OCI-LY1 (cell line): ENCODE measurements at regions not wholly inside any gene's neighbourhood (a gene's known extent, or its start where the extent isn't known, plus 50 kb on each side); places are given as distances from the start of the nearest gene placed in this dataset.

Experiments used
- H2AFZ ChIP-seq: fragments of 200-600 bp; sonication (generic), shearing (Covaris generic); 2 replicates; pipeline ENCODE4 v1.6.0; 2014; ENCODE audit warnings: antibody characterized with exemption, mild to moderate bottlenecking, low read length
- H3F3A ChIP-seq: fragments of 200-600 bp; sonication (generic), shearing (Covaris generic); 2 replicates; pipeline ENCODE4 v1.6.0; 2014; ENCODE audit warnings: mild to moderate bottlenecking, antibody characterized with exemption, low read length, moderate library complexity; ENCODE audit not compliant: insufficient read depth
- H3K27ac ChIP-seq: fragments of 200-600 bp; sonication (generic); 2 replicates; pipeline ENCODE4 v1.5.1; 2014; ENCODE audit warnings: low read length, mixed run types, mild to moderate bottlenecking, low read depth; ENCODE audit not compliant: poor library complexity, severe bottlenecking
- H3K27me3 ChIP-seq: fragments of 200-600 bp; sonication (generic); 2 replicates; pipeline ENCODE4 v1.6.0; 2014; ENCODE audit warnings: antibody characterized with exemption, mild to moderate bottlenecking, low read length, moderate library complexity; ENCODE audit not compliant: insufficient read depth
- H3K36me3 ChIP-seq: fragments of 200-600 bp; sonication (generic); 2 replicates; pipeline ENCODE4 v1.6.1; 2014; ENCODE audit warnings: mild to moderate bottlenecking, antibody characterized with exemption, low read length, moderate library complexity, mixed read lengths; ENCODE audit not compliant: insufficient read depth
- H3K4me1 ChIP-seq: fragments of 200-600 bp; sonication (generic); 2 replicates; pipeline ENCODE4 v1.5.1; 2014; ENCODE audit warnings: mild to moderate bottlenecking, low read length, moderate library complexity; ENCODE audit not compliant: insufficient read depth, severe bottlenecking
- H3K4me2 ChIP-seq: fragments of 200-600 bp; sonication (generic), shearing (Covaris generic); 2 replicates; pipeline ENCODE4 v1.6.1; 2014; ENCODE audit warnings: low read length
- H3K4me3 ChIP-seq: fragments of 200-600 bp; sonication (generic); 2 replicates; pipeline ENCODE4 v1.5.1; 2014; ENCODE audit warnings: low read length, low read depth, mild to moderate bottlenecking, mixed read lengths; ENCODE audit not compliant: poor library complexity, severe bottlenecking
- H3K79me2 ChIP-seq: fragments of 200-600 bp; shearing (Covaris generic); 2 replicates; pipeline ENCODE4 v1.6.1; 2016; ENCODE audit warnings: mixed run types, low read length, mixed read lengths; ENCODE audit not compliant: insufficient read depth
- H3K9ac ChIP-seq: fragments of 200-600 bp; sonication (generic), shearing (Covaris generic); 2 replicates; pipeline ENCODE4 v1.6.1; 2014; ENCODE audit warnings: mild to moderate bottlenecking, low read length, mixed read lengths
- H3K9me2 ChIP-seq: fragments of 200-600 bp; sonication (generic), shearing (Covaris generic); 2 replicates; pipeline ENCODE4 v1.6.1; 2014; ENCODE audit warnings: low read depth, mild to moderate bottlenecking, low read length, mixed read lengths
- H3K9me3 ChIP-seq: fragments of 200-600 bp; shearing (Covaris generic); 2 replicates; pipeline ENCODE4 v1.6.1; 2014; ENCODE audit warnings: low read length, mixed read lengths
- H4K20me1 ChIP-seq: fragments of 200-600 bp; sonication (generic), shearing (Covaris generic); 2 replicates; pipeline ENCODE4 v1.6.0; 2016; ENCODE audit warnings: mild to moderate bottlenecking, low read length; ENCODE audit not compliant: insufficient read depth
- EZH2 ChIP-seq: fragments of 200-600 bp; sonication (generic), shearing (Covaris generic); IDR thresholded peaks from 2 replicates; pipeline ENCODE4 v1.8.0; 2017; ENCODE audit warnings: borderline replicate concordance, mixed run types, mild to moderate bottlenecking, antibody characterized with exemption, low read length, moderate library complexity, mixed read lengths
- TF ChIP-seq, protein P1 (sequence below): fragments of 200-600 bp; sonication (generic), shearing (Covaris generic); IDR thresholded peaks from 2 replicates; pipeline ENCODE4 v1.5.1; 2017; ENCODE audit warnings: mild to moderate bottlenecking, antibody characterized with exemption, low read length, moderate library complexity, mixed read lengths

DNA sequence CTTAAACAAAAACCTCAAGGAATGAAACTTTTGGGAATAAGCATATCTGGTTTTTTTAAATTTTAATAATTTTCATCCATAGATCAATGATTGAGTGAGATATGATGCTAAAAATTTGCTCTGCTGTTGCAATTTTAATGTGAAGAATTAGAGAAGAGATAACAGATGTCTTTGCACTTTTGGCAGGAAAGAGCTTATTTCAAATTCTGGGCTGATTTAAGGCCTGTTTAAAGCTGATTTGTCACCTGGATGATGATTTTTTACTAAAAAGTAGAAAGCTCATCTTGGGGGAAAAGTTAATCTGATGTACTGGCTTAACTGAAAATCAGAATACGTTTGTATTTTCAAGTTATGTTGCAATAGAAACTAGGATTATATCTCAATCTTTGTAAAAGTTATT is 268.9 kb upstream of the NOVA1 start:
- H3F3A ChIP-seq = no peaks in the 10 kb centered on the region
- no peaks in the 10 kb centered on the region for H3K79me2 ChIP-seq
- H2AFZ ChIP-seq = no peak overlapping the region
- no peaks in the 10 kb centered on the region for H3K9me2 ChIP-seq
- no peak overlapping the region for H3K9ac ChIP-seq
- H3K4me1 ChIP-seq = no peaks in the 10 kb centered on the region
- no peak overlapping the region for H3K4me2 ChIP-seq
- no peaks in the 10 kb centered on the region for H3K27me3 ChIP-seq
- no peaks in the 10 kb centered on the region for H4K20me1 ChIP-seq
- no peak overlapping the region for H3K27ac ChIP-seq
- TF ChIP-seq, protein P1, sequence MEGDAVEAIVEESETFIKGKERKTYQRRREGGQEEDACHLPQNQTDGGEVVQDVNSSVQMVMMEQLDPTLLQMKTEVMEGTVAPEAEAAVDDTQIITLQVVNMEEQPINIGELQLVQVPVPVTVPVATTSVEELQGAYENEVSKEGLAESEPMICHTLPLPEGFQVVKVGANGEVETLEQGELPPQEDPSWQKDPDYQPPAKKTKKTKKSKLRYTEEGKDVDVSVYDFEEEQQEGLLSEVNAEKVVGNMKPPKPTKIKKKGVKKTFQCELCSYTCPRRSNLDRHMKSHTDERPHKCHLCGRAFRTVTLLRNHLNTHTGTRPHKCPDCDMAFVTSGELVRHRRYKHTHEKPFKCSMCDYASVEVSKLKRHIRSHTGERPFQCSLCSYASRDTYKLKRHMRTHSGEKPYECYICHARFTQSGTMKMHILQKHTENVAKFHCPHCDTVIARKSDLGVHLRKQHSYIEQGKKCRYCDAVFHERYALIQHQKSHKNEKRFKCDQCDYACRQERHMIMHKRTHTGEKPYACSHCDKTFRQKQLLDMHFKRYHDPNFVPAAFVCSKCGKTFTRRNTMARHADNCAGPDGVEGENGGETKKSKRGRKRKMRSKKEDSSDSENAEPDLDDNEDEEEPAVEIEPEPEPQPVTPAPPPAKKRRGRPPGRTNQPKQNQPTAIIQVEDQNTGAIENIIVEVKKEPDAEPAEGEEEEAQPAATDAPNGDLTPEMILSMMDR = no peak
- no peak for TF ChIP-seq EZH2
- no peak overlapping the region for H3K4me3 ChIP-seq
- H3K9me3 ChIP-seq = no peaks in the 10 kb centered on the region
- H3K36me3 ChIP-seq = no peaks in the 10 kb centered on the region

DNA sequence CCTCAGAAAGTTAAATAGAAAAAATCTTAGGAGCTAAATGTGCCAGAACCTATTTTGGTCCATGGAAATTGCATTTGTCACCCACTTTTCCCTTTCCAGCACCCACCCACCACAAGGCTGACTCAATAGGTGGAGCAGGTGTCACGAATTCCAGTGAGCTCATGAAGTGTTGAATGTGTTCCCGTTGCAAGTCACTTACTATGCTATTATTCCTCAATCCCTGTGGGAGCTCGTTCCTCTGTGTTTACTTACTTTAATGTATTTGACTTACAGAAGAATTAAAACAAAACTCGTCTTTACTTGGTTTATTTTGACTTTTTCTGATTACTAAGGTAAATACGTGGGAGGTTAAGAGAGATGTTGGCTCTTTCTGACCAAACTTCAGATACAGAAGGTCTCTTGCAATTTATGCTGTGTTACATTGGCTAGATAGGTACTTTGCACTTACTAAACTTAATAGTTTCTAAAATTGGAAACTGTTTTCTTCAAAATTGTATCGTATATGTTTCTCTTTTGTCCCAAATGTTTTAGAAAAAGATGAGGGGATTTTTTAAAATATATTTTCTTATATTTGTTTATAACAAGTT is 269.4 kb upstream of the NOVA1 start:
- H3F3A ChIP-seq = no peaks in the 10 kb centered on the region
- H3K36me3 ChIP-seq = no peaks in the 10 kb centered on the region
- H3K4me1 ChIP-seq = no peaks in the 10 kb centered on the region
- H2AFZ ChIP-seq = no peak overlapping the region
- H4K20me1 ChIP-seq = no peaks in the 10 kb centered on the region
- no peak overlapping the region for H3K4me3 ChIP-seq
- H3K27me3 ChIP-seq = no peaks in the 10 kb centered on the region
- no peak overlapping the region for H3K4me2 ChIP-seq
- no peak for TF ChIP-seq EZH2
- TF ChIP-seq, protein P1 = no peak
- no peaks in the 10 kb centered on the region for H3K79me2 ChIP-seq
- H3K9ac ChIP-seq = no peak overlapping the region
- no peaks in the 10 kb centered on the region for H3K9me3 ChIP-seq
- no peaks in the 10 kb centered on the region for H3K9me2 ChIP-seq
- H3K27ac ChIP-seq = no peak overlapping the region

DNA sequence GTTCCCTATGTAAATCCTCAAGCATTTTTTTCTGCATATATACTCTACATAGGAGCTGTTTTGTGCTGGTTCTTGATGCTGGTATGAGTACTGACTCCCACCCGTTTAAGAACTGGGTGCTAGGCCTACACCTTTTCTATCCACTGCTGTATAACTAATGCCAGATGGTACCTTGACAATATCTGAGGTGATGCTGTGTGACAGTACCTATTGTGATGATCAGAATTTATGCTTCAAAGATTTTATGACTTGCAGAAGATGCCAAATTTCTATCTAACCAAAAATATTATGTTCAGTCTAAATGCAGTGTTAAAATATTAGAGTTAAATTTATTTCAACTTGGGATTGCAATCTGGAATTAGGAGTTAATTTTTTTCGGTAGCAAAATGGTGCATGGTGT is 272.3 kb upstream of the NOVA1 start:
- H3K4me1 ChIP-seq = no peaks in the 10 kb centered on the region
- H3K27me3 ChIP-seq = no peaks in the 10 kb centered on the region
- H3K9ac ChIP-seq = no peak overlapping the region
- no peak overlapping the region for H3K4me2 ChIP-seq
- no peak overlapping the region for H3K27ac ChIP-seq
- H3K9me2 ChIP-seq = no peaks in the 10 kb centered on the region
- no peak for TF ChIP-seq EZH2
- TF ChIP-seq, protein P1 = no peak
- H3K79me2 ChIP-seq = no peaks in the 10 kb centered on the region
- H3F3A ChIP-seq = no peaks in the 10 kb centered on the region
- H3K9me3 ChIP-seq = no peaks in the 10 kb centered on the region
- H3K36me3 ChIP-seq = no peaks in the 10 kb centered on the region
- no peak overlapping the region for H2AFZ ChIP-seq
- no peaks in the 10 kb centered on the region for H4K20me1 ChIP-seq
- no peak overlapping the region for H3K4me3 ChIP-seq
